ENCODE measurements at regions not wholly inside any gene's neighbourhood (a gene's known extent, or its start where the extent isn't known, plus 50 kb on each side); places are given as distances from the start of the nearest gene placed in this dataset.
A peak's percentile ranks its signal among the peaks of the same experiment; 100 is the strongest.

DNA sequence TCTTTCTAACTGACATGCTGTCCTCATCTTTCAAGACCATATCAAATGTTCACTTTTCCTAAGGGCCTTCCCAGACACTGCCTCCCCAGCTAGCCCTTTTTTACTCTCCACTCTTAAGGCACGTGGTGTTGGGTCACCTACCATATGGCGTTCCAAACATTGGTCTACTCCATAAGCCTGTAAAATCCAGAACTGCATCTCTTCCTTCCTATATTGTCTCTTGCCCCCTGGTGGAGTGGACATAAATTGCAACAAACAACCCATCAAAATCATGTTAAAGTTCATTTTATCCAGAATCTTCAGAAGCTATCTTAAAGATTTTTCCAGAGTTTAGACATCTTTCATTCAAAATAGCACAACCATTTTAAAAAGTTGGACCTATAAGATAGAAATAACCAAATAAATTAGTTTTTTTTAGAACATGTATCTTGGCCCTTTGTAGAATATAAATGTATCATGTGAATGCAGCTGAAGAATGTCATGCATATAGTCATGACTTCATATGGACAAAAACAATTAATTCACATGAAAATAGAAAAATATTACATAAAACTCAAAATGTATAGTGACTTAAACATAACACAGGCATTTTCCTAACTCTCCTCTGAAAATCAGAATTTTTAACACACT, 180.6 kb upstream of the CHRM2 start:
- H2BK5ac ChIP-seq (ENCODE audit: insufficient read length, low read length), result no peak overlapping the region
- H3K27me3 Mint-ChIP-seq (ENCODE audit: low read depth), result no peaks in the 10 kb centered on the region
- no peak overlapping the region for H2BK15ac ChIP-seq (ENCODE audit: low read depth, low read length)
- no peak for DNase-seq
- no peak overlapping the region for H4K5ac ChIP-seq (ENCODE audit: insufficient read length, low read depth, low read length)
- H3K56ac ChIP-seq (ENCODE audit: insufficient read length, low read depth, low read length), result no peak overlapping the region
- no peak overlapping the region for H2BK12ac ChIP-seq (ENCODE audit: insufficient read length, low read depth, low read length)
- WGBS (ENCODE audit: extremely low coverage, insufficient read length, low lambda C conversion rate), result no CpG with 5 or more reads among the region's 2 CpGs
- no peak overlapping the region for H3K27ac ChIP-seq (ENCODE audit: insufficient read length, low read depth, low read length)
- H3K79me1 ChIP-seq (ENCODE audit: insufficient read depth, low read depth, low read length, poor library complexity, severe bottlenecking), result no peaks in the 10 kb centered on the region
- H3K4me1 ChIP-seq (ENCODE audit: insufficient read depth, low read length), result no peaks in the 10 kb centered on the region
- H2AFZ ChIP-seq (ENCODE audit: low read length), result no peak overlapping the region
- no peak overlapping the region for H2BK120ac ChIP-seq (ENCODE audit: low read depth, low read length, poor library complexity, severe bottlenecking)
- no peaks in the 10 kb centered on the region for H3K9me3 Mint-ChIP-seq
- H3K18ac ChIP-seq (ENCODE audit: insufficient read length, low read depth, low read length), result no peak overlapping the region
- no peaks in the 10 kb centered on the region for H3K79me2 ChIP-seq (ENCODE audit: insufficient read depth, low read length)
- H4K91ac ChIP-seq (ENCODE audit: insufficient read length, low read depth, low read length), result no peak overlapping the region
- H4K8ac ChIP-seq (replicated peaks; ENCODE audit: insufficient read length, low read depth, low read length), result no peak overlapping the region
- H3K27me3 ChIP-seq (ENCODE audit: insufficient read depth, low read length), result no peaks in the 10 kb centered on the region
- no peak overlapping the region for H3K23ac ChIP-seq (ENCODE audit: insufficient read length, low read depth, low read length)
- H3K23me2 ChIP-seq (ENCODE audit: insufficient read length, low read depth, low read length, poor library complexity, severe bottlenecking), result no peaks in the 10 kb centered on the region
- no peak overlapping the region for H3K14ac ChIP-seq (ENCODE audit: insufficient read depth, low read length)
- H2AK5ac ChIP-seq (ENCODE audit: insufficient read length, low read length), result no peak overlapping the region
- H3K27ac Mint-ChIP-seq, result no peak overlapping the region
- no peak overlapping the region for H3T11ph ChIP-seq (ENCODE audit: low read length)
- TF ChIP-seq, protein P1, sequence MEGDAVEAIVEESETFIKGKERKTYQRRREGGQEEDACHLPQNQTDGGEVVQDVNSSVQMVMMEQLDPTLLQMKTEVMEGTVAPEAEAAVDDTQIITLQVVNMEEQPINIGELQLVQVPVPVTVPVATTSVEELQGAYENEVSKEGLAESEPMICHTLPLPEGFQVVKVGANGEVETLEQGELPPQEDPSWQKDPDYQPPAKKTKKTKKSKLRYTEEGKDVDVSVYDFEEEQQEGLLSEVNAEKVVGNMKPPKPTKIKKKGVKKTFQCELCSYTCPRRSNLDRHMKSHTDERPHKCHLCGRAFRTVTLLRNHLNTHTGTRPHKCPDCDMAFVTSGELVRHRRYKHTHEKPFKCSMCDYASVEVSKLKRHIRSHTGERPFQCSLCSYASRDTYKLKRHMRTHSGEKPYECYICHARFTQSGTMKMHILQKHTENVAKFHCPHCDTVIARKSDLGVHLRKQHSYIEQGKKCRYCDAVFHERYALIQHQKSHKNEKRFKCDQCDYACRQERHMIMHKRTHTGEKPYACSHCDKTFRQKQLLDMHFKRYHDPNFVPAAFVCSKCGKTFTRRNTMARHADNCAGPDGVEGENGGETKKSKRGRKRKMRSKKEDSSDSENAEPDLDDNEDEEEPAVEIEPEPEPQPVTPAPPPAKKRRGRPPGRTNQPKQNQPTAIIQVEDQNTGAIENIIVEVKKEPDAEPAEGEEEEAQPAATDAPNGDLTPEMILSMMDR (conservative IDR thresholded peaks at IDR 0.05), result peak; percentile 69
- no peak overlapping the region for H2BK20ac ChIP-seq (ENCODE audit: low read depth, low read length, poor library complexity, severe bottlenecking)
- H3K4me3 Mint-ChIP-seq, result no peak overlapping the region
- no peak overlapping the region for H3K4ac ChIP-seq (ENCODE audit: low read depth, low read length)
- H4K20me1 ChIP-seq (ENCODE audit: control insufficient read depth, insufficient read depth, insufficient read length), result no peaks in the 10 kb centered on the region
- H3K4me1 Mint-ChIP-seq, result no peaks in the 10 kb centered on the region
- H3K36me3 Mint-ChIP-seq (ENCODE audit: insufficient read depth in 1 of 3, low read depth in 3 of 3), result no peaks in the 10 kb centered on the region
- H3K4me2 ChIP-seq (ENCODE audit: insufficient read depth, insufficient read length, low read length), result no peak overlapping the region
- no peaks in the 10 kb centered on the region for H3K9me3 ChIP-seq (ENCODE audit: control insufficient read depth, low read depth, low read length)
- H3K9ac ChIP-seq (ENCODE audit: extremely low read depth, insufficient read length, low read length), result no peak overlapping the region
